Endothelial cell of umbilical vein (primary cell): ENCODE measurements at regions not wholly inside any gene's neighbourhood (a gene's known extent, or its start where the extent isn't known, plus 50 kb on each side); places are given as distances from the start of the nearest gene placed in this dataset.

Source experiments
- BruUV-seq: library from RNA; stranded (reverse); fragments of 400-500 nt; replicated peaks from 2 replicates; lab custom pipeline; 2021; lab: Mats Ljungman, UMichigan
- CTCF ChIA-PET: fragments of 300-600, 350-600 bp; sonication (Branson Sonifier 250); formaldehyde crosslinking; loops from one replicate; lab custom pipeline; 2021; ENCODE audit warnings: antibody characterized with exemption, inconsistent platforms; lab: Charles Lee
- POLR2A ChIA-PET: fragments of 300-600, 350-600 bp; sonication (Branson Sonifier 250); formaldehyde crosslinking; loops from one replicate; lab custom pipeline; 2021; ENCODE audit warnings: antibody characterized with exemption, inconsistent platforms; lab: Charles Lee
- DNase-seq: peaks from one replicate; pipeline ENCODE4 v3.0.0-alpha.2; 2011; ENCODE audit warnings: low read depth, low spot score
- FAIRE-seq: peaks from 2 replicates; lab custom pipeline; 2011; peaks lifted over from hg19 to GRCh38; lab: Jason Lieb, UNC
- H2AFZ ChIP-seq: 2 replicates; pipeline ENCODE4 v1.6.0; 2012; ENCODE audit warnings: low read depth, low read length, control low read depth, inconsistent platforms
- H3K27ac ChIP-seq: 2 replicates; pipeline ENCODE4 v1.5.1; 2011; ENCODE audit warnings: low read depth, mild to moderate bottlenecking, control low read depth, low read length, moderate library complexity; ENCODE audit not compliant: insufficient read depth
- H3K27me3 ChIP-seq, 2 experiments: 2 replicates each; pipeline versions ENCODE4 v1.6.0 to v1.6.1; 2011; ENCODE audit warnings: low read length in 2 of 2, mixed read lengths in 1 of 2; ENCODE audit not compliant: control insufficient read depth in 2 of 2, insufficient read depth in 2 of 2
- H3K36me3 ChIP-seq, 2 experiments: 2 replicates in 1 of 2; 3 replicates in 1 of 2; pipeline ENCODE4 v1.5.1; 2011; ENCODE audit warnings: low read length in 2 of 2, mild to moderate bottlenecking in 1 of 2, moderate library complexity in 1 of 2; ENCODE audit not compliant: control insufficient read depth in 2 of 2, insufficient read depth in 2 of 2; ENCODE audit errors: extremely low read depth in 1 of 2
- H3K4me1 ChIP-seq: 3 replicates; pipeline ENCODE4 v1.5.1; 2011; ENCODE audit warnings: mild to moderate bottlenecking, low read length; ENCODE audit not compliant: control insufficient read depth, insufficient read depth; ENCODE audit errors: extremely low read depth
- H3K4me2 ChIP-seq: 2 replicates; pipeline ENCODE4 v1.6.1; 2011; ENCODE audit warnings: low read length, control low read depth, mixed read lengths; ENCODE audit not compliant: insufficient read depth
- H3K4me3 ChIP-seq, 3 experiments: fragments of 200-600 bp in 1 of 3; sonication (generic), shearing (Covaris generic) in 1 of 3; replicated peaks in 1 of 3; 2 replicates each; pipeline ENCODE4 v1.5.1; 2011 to 2016; ENCODE audit warnings: control low read depth in 3 of 3, low read length in 3 of 3, mild to moderate bottlenecking in 2 of 3, inconsistent platforms in 1 of 3, low read depth in 1 of 3, moderate library complexity in 1 of 3; ENCODE audit not compliant: insufficient read depth in 1 of 3
- H3K79me2 ChIP-seq: 2 replicates; pipeline ENCODE4 v1.6.0; 2012; ENCODE audit warnings: low read length, inconsistent platforms; ENCODE audit not compliant: control insufficient read depth, insufficient read depth
- H3K9ac ChIP-seq: replicated peaks from 2 replicates; pipeline ENCODE3; 2011; ENCODE audit warnings: low read length, control low read depth; ENCODE audit not compliant: insufficient read depth; ENCODE audit errors: extremely low read depth
- H3K9me1 ChIP-seq: replicated peaks from 3 replicates; pipeline ENCODE4 v1.6.0; 2011; ENCODE audit warnings: mild to moderate bottlenecking, low read length; ENCODE audit not compliant: control insufficient read depth, insufficient read depth; ENCODE audit errors: extremely low read depth
- H3K9me3 ChIP-seq: replicated peaks from 2 replicates; pipeline ENCODE4 v1.5.1; 2012; ENCODE audit warnings: low read length, inconsistent platforms; ENCODE audit not compliant: control insufficient read depth, insufficient read depth
- H4K20me1 ChIP-seq: replicated peaks from 2 replicates; pipeline ENCODE3; 2011; ENCODE audit warnings: mild to moderate bottlenecking, low read length; ENCODE audit not compliant: control insufficient read depth, insufficient read depth; ENCODE audit errors: extremely low read depth
- EZH2 ChIP-seq: IDR thresholded peaks from 2 replicates; pipeline ENCODE4 v1.6.1; 2012; ENCODE audit warnings: borderline replicate concordance, low read depth, mild to moderate bottlenecking, moderate library complexity, low read length, inconsistent platforms; ENCODE audit not compliant: severe bottlenecking
- FOS ChIP-seq: IDR thresholded peaks from 2 replicates; pipeline ENCODE4 v1.6.1; 2011; ENCODE audit warnings: mild to moderate bottlenecking, low read length, moderate library complexity, borderline replicate concordance; ENCODE audit not compliant: insufficient read depth
- GATA2 ChIP-seq: IDR thresholded peaks from 2 replicates; pipeline ENCODE4 v1.7.0; 2011; ENCODE audit warnings: low read depth, mild to moderate bottlenecking, moderate library complexity, mixed read lengths, low read length; ENCODE audit not compliant: insufficient read length, insufficient read depth
- JUN ChIP-seq: IDR thresholded peaks from 2 replicates; pipeline ENCODE4 v1.6.1; 2011; ENCODE audit warnings: borderline replicate concordance, low read depth; ENCODE audit not compliant: insufficient read length, insufficient read depth
- MYC ChIP-seq: IDR thresholded peaks from one replicate; pipeline ENCODE4 v1.6.1; 2011; ENCODE audit warnings: mild to moderate bottlenecking, low read depth, low read length
- POLR2A ChIP-seq: IDR thresholded peaks from 2 replicates; pipeline ENCODE4 v1.6.1; 2012; ENCODE audit warnings: low read depth, mild to moderate bottlenecking, control low read depth, low read length
- POLR2AphosphoS5 ChIP-seq: IDR thresholded peaks from 2 replicates; pipeline ENCODE4 v1.6.1; 2012; ENCODE audit warnings: low read depth, mild to moderate bottlenecking, control low read depth, low read length, moderate library complexity; ENCODE audit not compliant: insufficient read depth
- dilution Hi-C: fragments of 300-500 bp; cut with MboI; formaldehyde crosslinking; loops from one replicate; pipeline ENCODE4 v1.15.0; 2019; ENCODE audit warnings: low sequenced_read_pairs; ENCODE audit not compliant: extremely low pct_ligation_motif_present
- intact Hi-C: fragments of 100-400 bp; cut with micrococcal nuclease; formaldehyde crosslinking; loops from one replicate; pipeline ENCODE4 v1.10.0; 2022
- TF ChIP-seq, protein P1 (sequence below), 2 donors: IDR thresholded peaks; 1 replicate in 1 of 2; 2 replicates in 1 of 2; pipeline ENCODE4 v1.5.1; 2011; ENCODE audit warnings: low read length in 2 of 2, mild to moderate bottlenecking in 2 of 2, moderate library complexity in 2 of 2, control low read depth in 1 of 2, inconsistent platforms in 1 of 2, low read depth in 1 of 2; ENCODE audit not compliant: insufficient read depth in 1 of 2; ENCODE audit errors: extremely low read depth in 1 of 2
- TF ChIP-seq, protein P2 (sequence below): IDR thresholded peaks from 2 replicates; pipeline ENCODE4 v1.6.1; 2011; ENCODE audit not compliant: insufficient read depth, insufficient read length

DNA sequence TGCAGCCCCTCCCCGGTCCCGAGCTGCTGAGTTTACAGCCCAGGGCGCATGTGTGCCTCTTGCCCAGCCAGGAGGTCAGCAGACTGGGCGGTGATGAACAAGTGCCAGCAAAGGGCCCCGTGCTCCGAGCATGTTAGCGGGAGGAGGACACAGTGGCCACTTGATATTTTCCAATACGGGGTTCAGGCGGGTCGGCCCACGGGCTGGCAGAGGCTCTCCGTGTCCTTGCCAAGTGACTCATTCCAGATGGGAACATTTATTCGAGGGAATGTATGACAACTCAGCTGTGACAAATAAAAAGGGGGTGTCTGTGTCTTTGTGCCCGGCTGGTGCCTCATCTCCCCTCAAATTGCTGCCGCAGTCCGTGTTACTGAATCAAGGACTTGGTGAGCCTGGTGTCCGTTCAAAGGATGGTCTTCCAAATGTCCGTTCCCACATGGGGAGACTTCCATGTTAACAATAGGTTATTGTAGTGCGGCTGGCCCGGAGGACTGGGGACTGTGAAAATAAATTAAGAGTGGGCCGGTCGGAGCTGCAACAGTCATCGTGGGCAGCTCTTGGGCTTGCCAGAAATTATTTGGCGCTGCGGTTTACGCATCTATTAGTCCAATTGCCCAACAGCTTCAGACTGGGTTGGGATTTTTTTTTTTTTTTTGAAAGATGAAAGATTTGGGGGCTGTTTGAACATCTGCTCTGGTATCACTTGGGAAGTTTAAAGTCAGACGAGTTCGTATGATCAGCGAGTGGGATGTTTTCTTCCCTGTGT lies 174.0 kb upstream of the CIBAR2 start:
- Histone ChIP-seq H3K9me3 (no peaks in the 10 kb centered on the region), H3K4me2 (no peak overlapping the region), H3K36me3 (no peaks in the 10 kb centered on the region), H4K20me1 (no peaks in the 10 kb centered on the region), H3K4me3 (no peak overlapping the region), H3K79me2 (no peaks in the 10 kb centered on the region), H3K27me3 (no peaks in the 10 kb centered on the region), H3K9me1 (no peaks in the 10 kb centered on the region), H3K9ac (no peak overlapping the region), H2AFZ (no peak overlapping the region), H3K27ac (no peak overlapping the region), H3K4me1 (peaks cover 3% of the 10 kb centered on the region)
- POLR2A ChIA-PET, result no interaction called here
- FAIRE-seq (no peak), DNase-seq (peak; percentile 34)
- dilution Hi-C loops, result no loop called here
- CTCF ChIA-PET, result interaction anchor here (0.5 to 3.1 kb wide), 5 partner anchors 11 to 155 kb away, joined by 3 to 8 read pairs (median 3); no protein-coding TSS in a partner anchor
- no TSS peak for BruUV-seq
- intact Hi-C loops, result no loop called here
- TF ChIP-seq, protein P1, sequence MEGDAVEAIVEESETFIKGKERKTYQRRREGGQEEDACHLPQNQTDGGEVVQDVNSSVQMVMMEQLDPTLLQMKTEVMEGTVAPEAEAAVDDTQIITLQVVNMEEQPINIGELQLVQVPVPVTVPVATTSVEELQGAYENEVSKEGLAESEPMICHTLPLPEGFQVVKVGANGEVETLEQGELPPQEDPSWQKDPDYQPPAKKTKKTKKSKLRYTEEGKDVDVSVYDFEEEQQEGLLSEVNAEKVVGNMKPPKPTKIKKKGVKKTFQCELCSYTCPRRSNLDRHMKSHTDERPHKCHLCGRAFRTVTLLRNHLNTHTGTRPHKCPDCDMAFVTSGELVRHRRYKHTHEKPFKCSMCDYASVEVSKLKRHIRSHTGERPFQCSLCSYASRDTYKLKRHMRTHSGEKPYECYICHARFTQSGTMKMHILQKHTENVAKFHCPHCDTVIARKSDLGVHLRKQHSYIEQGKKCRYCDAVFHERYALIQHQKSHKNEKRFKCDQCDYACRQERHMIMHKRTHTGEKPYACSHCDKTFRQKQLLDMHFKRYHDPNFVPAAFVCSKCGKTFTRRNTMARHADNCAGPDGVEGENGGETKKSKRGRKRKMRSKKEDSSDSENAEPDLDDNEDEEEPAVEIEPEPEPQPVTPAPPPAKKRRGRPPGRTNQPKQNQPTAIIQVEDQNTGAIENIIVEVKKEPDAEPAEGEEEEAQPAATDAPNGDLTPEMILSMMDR (IDR thresholded peaks at IDR 0.05; ENCODE audit: extremely low read depth in 1 of 2, insufficient read depth in 1 of 2, low read depth in 1 of 2, low read length in 2 of 2), result no peak
- TF ChIP-seq POLR2A, result no peak

DNA sequence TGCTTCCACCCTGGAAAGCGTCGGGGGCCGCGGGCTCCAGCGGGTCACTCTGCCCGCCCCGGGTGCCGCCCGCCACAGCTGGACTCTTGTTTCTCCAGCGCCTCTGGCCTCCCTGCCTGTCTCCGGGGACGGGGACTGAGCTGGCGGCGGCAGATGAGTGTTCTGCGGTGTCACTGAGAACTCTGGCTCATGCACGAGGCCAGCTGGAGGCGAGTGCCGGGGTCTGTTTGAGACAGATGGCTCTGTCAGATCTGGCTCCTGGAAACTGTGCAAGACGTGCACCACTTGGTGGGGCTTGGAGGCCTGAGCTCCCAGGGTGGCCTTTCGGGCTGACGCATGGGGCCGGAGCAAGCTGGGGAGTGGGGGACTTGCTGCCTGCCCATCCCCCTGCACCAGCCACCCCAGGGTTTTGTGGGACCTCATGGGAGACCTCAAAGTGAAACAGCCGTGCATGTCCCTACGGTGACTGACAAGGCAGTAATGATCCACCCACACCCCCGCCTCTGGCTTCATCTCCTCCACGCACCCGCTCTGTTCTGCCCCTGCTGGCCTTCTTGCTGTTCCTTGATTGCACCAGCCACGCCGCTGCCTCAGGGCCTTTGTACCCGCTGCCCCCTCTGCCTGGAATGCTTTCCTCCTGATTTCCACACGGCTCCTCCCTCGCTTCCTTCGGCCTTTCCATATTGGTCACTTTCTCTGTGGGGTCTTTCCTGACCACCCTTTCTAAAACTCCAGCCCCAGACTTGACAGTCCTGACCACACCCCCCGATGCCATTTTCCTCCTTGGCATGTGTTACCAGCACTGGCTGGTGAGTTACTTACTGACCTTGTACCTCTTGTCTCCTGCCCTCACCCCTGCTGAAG lies 174.9 kb upstream of the CIBAR2 start:
- BruUV-seq, result no TSS peak
- CTCF ChIA-PET, result interaction anchor here (0.5 to 2.7 kb wide), 4 partner anchors 10 to 156 kb away, joined by 3 to 8 read pairs (median 5); no protein-coding TSS in a partner anchor
- H3K9me1 ChIP-seq, result no peaks in the 10 kb centered on the region
- no peak overlapping the region for H3K27ac ChIP-seq
- no peaks in the 10 kb centered on the region for H3K27me3 ChIP-seq
- no peak overlapping the region for H3K9ac ChIP-seq
- H4K20me1 ChIP-seq, result no peaks in the 10 kb centered on the region
- H2AFZ ChIP-seq, result no peak overlapping the region
- H3K36me3 ChIP-seq, result no peaks in the 10 kb centered on the region
- no peak overlapping the region for H3K4me2 ChIP-seq
- dilution Hi-C loops, result no loop called here
- peaks cover 6% of the 10 kb centered on the region for H3K4me1 ChIP-seq
- TF ChIP-seq FOS, result no peak
- TF ChIP-seq GATA2, result no peak
- TF ChIP-seq MYC, result no peak
- TF ChIP-seq JUN, result no peak
- no peak for TF ChIP-seq EZH2
- TF ChIP-seq POLR2A, result no peak
- TF ChIP-seq, protein P2, sequence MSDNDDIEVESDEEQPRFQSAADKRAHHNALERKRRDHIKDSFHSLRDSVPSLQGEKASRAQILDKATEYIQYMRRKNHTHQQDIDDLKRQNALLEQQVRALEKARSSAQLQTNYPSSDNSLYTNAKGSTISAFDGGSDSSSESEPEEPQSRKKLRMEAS, result no peak
- TF ChIP-seq, protein P1 (IDR thresholded peaks at IDR 0.05; ENCODE audit: extremely low read depth in 1 of 2, insufficient read depth in 1 of 2, low read depth in 1 of 2, low read length in 2 of 2), result no peak
- TF ChIP-seq POLR2AphosphoS5, result no peak
- DNase-seq (no peak), FAIRE-seq (no peak)
- no peak overlapping the region for H3K4me3 ChIP-seq
- H3K9me3 ChIP-seq, result no peaks in the 10 kb centered on the region
- intact Hi-C loops, result no loop called here
- no peaks in the 10 kb centered on the region for H3K79me2 ChIP-seq
- POLR2A ChIA-PET, result no interaction called here
